Fibroblast of gingiva (primary cell): ENCODE measurements at regions not wholly inside any gene's neighbourhood (a gene's known extent, or its start where the extent isn't known, plus 50 kb on each side); places are given as distances from the start of the nearest gene placed in this dataset.

Experiments
- DNase-seq: peaks from one replicate; pipeline ENCODE4 v3.0.0-alpha.2; 2011; ENCODE audit warnings: low read depth

DNA sequence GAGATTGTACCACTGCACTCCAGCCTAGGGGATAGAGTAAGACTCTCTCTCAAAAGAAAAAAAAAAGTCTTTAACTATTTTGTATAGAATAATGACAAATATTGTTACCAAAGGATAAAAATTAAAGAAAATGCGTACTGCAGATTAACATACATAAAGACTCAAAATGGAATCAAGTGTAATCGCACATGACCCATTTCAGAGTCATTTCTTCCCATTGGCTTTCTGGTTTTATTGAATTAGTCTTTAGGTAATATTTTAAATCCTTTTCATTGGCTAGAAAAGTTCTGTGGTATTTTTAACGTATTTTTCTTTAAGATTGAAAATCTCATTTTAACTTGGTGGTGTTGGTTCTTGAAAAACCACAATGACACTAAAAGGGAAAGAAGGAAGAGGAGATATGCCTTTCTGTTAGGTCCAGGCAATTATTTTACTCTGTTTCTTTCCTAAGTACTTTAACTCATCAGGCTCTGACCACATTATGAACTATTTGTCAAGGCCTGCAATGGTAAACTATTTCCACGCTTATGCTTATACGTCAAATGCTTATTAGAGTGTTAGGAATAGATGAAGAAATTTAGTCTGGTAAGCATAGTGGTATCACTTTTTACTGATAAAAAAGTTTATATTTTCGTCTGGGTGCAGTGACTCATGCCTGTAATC, 52.3 kb downstream of the PLEKHG1 start:
- DNase-seq, result no peak

DNA sequence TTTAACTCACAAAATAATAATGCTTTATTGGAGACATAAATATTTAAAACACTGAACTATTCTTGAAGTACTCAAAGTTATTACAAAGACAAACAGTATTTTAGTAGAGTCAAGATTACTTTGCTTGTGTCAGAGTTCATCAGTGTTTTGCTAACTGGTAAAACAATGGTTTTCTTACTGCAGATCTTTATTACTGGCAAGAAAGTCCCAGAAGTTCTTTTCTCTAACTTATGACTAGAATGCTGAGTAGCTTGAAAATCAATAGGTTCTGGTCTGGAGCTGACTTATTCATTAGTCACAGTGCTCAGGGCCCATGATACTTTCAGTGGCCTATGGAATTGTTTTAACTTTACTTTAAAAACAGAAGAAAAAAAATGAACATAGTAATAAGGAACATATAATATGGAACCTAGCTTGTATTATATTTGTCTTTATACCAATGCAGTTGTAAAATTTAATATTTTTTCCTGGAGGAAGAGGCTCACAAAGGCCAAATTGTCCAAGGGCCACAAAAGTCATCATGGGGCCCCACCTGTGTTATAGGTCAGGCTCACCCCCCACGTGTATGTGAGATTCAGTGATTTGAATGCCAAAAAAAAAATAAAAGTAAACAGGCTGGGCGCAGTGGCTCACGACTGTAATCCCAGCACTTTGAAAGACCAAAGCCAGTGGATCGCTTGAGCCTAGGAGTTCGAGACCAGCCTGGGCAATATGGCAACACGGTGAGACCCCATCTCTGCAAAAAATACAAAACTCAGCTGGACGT, 53.3 kb downstream of the PLEKHG1 start:
- no peak for DNase-seq

GRCh38 chr6:150654608-150655007, 54.9 kb downstream of the PLEKHG1 start:
- no peak for DNase-seq

GRCh38 chr6:150656156-150656555, 56.5 kb downstream of the PLEKHG1 start:
- DNase-seq, result no peak

DNA sequence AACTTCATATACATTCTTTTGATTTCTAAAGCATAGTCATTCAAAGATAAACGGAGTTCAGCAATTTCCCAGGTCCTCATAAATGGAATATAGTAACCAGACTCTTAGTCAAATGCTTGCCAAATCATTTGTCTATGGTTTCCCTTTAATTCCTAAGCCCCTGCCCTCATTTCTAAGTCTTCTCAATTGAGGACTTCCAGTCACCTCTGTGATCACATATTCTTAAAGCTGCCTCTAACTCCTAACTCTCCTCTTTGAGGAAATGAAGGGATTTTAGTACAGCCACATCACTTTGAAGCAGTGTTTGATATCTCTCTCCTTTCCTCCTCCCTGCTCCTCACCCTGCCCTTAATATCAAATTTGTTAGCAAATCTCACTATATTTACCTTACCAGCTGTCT, 58.7 kb downstream of the PLEKHG1 start:
- DNase-seq, result no peak

GRCh38 chr6:150659046-150659763, 59.5 kb downstream of the PLEKHG1 start:
- no peak for DNase-seq

DNA sequence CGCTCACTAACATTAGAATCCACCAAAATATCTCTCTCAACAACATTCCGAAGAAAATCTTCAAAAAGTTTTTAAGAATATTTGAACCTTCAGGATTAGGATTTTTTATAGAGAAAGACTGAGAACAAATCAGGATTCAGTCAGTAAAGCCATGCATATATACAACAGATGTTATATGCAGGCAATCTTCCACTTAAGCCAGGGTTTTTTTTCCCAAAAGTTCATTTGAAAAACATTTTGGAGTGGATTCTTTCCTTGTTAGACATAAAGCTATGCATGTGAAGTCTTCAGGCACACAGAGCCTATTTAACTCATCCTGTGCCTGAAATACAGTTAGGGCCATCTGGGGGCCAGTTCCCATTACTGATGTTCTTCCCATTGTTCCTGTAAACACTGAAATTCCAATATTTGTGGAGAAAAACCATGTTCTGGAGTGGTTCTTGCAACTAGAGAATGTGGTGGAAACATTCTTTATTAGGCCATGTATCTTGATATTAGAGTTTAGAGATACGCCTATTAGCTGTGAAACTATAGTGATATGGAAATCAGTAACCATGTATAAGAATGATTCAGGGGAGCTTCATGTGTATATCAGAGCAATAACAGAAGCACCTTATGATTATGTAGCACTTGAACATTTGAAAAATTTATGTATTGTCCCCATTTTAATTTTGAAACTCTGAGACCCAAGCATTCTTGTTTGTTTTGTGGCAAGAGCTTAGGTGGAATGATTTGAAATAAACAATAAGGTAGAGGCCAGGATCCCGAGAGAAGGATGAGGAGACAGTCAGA, 61.7 kb downstream of the PLEKHG1 start:
- DNase-seq, result no peak

DNA sequence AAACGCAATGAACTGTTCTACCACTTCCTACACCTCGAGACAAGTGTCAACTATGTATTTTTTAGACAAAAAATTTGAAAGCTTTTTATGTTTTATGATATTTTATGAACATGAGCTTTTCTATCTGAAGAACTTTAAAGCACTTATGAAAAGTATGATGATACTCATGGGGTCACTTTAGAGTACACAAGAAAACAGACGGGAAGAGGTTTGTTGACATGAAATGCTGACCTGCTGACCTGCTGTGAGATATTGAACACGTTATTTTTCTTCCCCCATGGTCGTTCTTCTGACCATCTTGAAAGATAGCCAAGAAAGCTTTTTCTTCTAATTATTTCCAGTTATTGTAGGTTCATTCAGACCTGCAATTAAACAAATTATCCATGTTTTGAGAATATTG, 63.1 kb downstream of the PLEKHG1 start:
- DNase-seq, result no peak

- DNase-seq, result no peak
Measured at GRCh38 chr6:150664091-150664490, 64.4 kb downstream of the PLEKHG1 start.

- DNase-seq, result no peak
Measured at GRCh38 chr6:150666071-150666470, 66.4 kb downstream of the PLEKHG1 start.

DNA sequence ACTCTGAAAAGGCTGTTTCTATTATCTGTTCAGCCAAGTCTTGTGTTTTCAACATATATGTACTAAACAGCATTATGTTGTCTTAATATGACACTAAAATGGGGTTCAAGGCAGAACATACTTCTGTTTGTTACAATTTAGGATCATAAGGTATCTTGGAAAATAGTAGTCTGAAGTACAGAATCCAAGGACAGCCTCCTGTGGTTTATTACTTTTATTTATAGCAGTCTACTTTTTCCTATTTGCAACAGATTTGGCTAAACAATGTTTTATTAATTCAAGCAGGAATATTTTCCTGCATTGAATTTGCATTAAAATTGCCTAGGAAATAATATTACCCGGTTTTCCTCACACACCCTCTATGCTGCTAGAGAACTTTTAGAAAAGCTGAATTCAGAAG, 67.7 kb downstream of the PLEKHG1 start:
- DNase-seq, result no peak

- DNase-seq, result peak; percentile 78
Measured at GRCh38 chr6:150667977-150668716, 68.5 kb downstream of the PLEKHG1 start.

DNA sequence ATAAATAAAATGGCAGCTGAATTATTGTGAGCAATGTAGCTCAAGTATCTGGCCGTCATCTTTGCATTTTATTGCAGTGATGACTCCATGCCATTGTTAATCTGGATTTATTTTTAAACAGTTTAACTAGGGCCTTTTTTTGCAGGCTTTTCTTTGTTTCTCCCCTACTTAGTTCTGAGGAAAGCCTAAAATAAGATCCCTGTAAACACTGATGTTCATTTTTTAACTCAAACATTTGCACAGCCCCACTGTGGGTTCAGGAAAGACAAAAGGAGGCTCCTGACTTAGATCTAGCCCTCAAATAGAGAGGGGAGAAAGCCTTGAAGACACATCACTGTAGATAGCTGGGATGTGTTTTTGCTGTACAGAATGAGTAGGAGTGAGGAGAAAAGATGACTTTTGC, 69.2 kb downstream of the PLEKHG1 start:
- DNase-seq, result no peak

GRCh38 chr6:150670311-150670710, 70.6 kb downstream of the PLEKHG1 start:
- no peak for DNase-seq

- no peak for DNase-seq
Measured at GRCh38 chr6:150672800-150673199, 73.1 kb downstream of the PLEKHG1 start.

DNA sequence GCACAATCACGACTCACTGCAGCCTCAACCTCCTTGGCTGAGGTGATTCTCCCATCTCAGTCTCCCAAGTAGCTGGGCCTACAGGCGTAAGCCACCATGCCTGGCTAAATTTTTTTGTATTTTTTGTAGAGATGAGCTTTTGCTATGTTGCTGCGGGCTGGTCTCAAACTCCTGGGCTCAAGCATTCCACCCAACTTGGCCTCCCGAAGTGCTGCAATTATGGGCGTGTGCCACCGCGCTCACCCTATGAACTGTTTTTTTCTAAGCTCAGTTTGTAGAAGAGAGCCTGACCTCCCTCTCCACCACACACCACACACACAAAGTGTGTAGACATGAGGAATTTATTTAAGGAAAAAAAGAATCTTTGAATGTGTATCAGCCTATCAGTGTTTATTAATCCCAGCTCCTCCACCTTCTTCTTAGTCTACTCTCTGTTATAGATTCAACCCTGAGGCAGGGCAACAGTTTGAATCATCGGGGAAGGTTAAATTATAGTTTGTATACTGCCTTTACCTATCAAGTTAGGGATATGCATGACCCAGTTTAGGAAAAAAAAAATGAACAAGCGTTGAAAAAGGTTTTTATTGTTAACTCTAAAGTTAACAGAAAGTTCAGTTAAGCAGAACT, 74.1 kb downstream of the PLEKHG1 start:
- DNase-seq, result no peak

GRCh38 chr6:150676344-150676743, 76.7 kb downstream of the PLEKHG1 start:
- DNase-seq, result no peak

- no peak for DNase-seq
Measured at GRCh38 chr6:150676772-150677171, 77.1 kb downstream of the PLEKHG1 start.

DNA sequence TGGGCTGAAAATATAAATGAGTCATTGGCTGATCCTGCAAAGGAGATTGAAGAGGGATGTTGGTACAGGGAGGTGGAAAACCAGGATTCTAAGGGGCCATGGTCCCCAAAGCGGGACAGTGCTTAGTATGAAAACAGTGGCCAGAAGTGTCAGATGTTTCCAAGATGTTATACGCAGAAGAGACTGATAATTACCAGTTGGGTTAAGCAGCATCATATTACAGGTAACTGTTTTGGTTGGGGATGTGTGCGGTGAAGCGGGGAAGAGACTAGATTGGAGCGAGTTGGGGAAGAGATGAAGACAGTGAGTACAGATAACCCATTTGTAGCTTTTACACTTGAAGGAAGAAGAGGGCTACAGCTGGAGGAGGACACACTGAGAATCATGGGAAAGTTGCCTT, 80.8 kb downstream of the PLEKHG1 start:
- no peak for DNase-seq

DNA sequence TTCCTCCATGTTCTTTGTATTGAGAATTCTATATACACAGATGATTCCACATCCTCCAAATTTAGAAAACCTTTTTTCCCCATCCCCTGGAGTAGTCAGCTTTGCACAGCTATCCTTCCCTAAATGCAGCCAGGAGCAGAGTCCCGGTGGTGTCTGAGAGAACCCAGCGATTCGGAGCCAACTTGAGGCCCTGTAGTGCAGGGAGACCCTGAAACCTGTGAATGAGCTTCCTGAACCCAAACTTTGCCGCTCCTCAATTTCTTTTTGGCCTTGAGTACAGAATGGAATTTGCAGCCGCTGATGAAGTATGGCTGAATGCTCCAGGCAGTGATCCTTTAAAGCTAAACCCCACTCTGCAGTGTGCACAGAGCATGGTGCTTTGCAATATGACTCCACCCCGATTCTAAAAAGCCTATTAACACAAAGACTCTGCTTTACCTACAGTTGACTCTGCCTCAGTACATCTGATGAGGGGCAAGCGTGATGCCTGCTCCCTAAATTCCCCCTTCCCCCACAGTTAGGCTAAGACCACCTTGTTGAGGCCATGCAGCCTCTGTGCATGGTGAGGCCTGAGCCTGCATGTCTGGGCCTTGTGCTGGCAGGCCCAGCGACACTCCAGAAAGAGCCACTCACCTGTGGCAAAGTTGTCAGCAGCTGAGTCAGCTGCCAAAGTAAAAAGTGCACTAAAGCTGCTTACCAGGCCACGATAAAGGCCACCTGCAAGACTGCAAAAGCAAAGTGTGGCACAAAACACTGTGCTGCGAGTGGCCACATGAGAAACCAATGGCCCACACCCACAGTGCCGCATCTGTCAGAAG, 82.1 kb downstream of the PLEKHG1 start:
- no peak for DNase-seq
